Cardiac muscle cell (in vitro differentiated cells and primary cell): ENCODE measurements at regions not wholly inside any gene's neighbourhood (a gene's known extent, or its start where the extent isn't known, plus 50 kb on each side); places are given as distances from the start of the nearest gene placed in this dataset.
"Not testable (repeated sequence)": the region's sequence is repeated elsewhere in the genome, so short reads cannot be mapped to it uniquely, and the experiment has no call there.

Experiments
- DNase-seq, 2 donors: peaks; one replicate each; pipeline versions ENCODE4 v3.0.0 to v3.0.0-alpha.2; 2010 to 2017; ENCODE audit warnings: low read depth in 1 of 2, low spot score in 1 of 2
- H3K27ac ChIP-seq: fragments of 200-600 bp; sonication (generic); 2 replicates; pipeline ENCODE4 v1.5.1; 2016
- H3K27me3 ChIP-seq: fragments of 200-600 bp; sonication (generic); 2 replicates; pipeline ENCODE4 v1.6.0; 2016; ENCODE audit warnings: control low read depth
- H3K36me3 ChIP-seq: fragments of 200-600 bp; sonication (generic); 2 replicates; pipeline ENCODE4 v1.5.1; 2016; ENCODE audit warnings: control low read depth
- H3K4me1 ChIP-seq: fragments of 200-600 bp; sonication (generic); 2 replicates; pipeline ENCODE4 v1.8.1; 2017; ENCODE audit warnings: low read depth, mild to moderate bottlenecking, mixed run types
- H3K4me3 ChIP-seq: fragments of 200-600 bp; sonication (generic); 2 replicates; pipeline ENCODE4 v1.5.1; 2016; ENCODE audit warnings: mild to moderate bottlenecking
- H3K9me3 ChIP-seq: fragments of 200-600 bp; sonication (generic); 2 replicates; pipeline ENCODE4 v1.5.1; 2017; ENCODE audit warnings: low read depth, mild to moderate bottlenecking, control low read depth
- CTCF ChIP-seq: IDR thresholded peaks from 2 replicates; pipeline ENCODE4 v1.5.1; 2012; ENCODE audit warnings: low read depth, mild to moderate bottlenecking, low read length

- no peak for DNase-seq
- no peak for TF ChIP-seq CTCF
Observed at GRCh38 chrX:47302396-47302795, 68.0 kb upstream of the ZNF157 start.

GRCh38 chrX:47306471-47307023 is 63.8 kb upstream of the ZNF157 start:
- not testable (repeated sequence) for H3K4me3 ChIP-seq, H3K4me1 ChIP-seq, H3K27me3 ChIP-seq, H3K36me3 ChIP-seq, DNase-seq, H3K9me3 ChIP-seq, H3K27ac ChIP-seq

More at GRCh38 chrX:47302396-47302795, 68.0 kb upstream of the ZNF157 start:
- no peaks in the 10 kb centered on the region for H3K36me3 ChIP-seq
- no peaks in the 10 kb centered on the region for H3K9me3 ChIP-seq
- no peak overlapping the region for H3K4me3 ChIP-seq
- H3K27me3 ChIP-seq, result no peaks in the 10 kb centered on the region
- H3K4me1 ChIP-seq, result no peaks in the 10 kb centered on the region
- no peak overlapping the region for H3K27ac ChIP-seq

- Histone ChIP-seq H3K36me3 (no peaks in the 10 kb centered on the region), H3K4me3 (no peak overlapping the region), H3K27me3 (no peaks in the 10 kb centered on the region), H3K9me3 (no peaks in the 10 kb centered on the region), H3K27ac (no peak overlapping the region), H3K4me1 (no peaks in the 10 kb centered on the region)
- TF ChIP-seq CTCF, result peak; percentile 69
- peak; percentile 46 to 80 for DNase-seq
Observed at GRCh38 chrX:47311932-47312774, 58.2 kb upstream of the ZNF157 start.

GRCh38 chrX:47313056-47313455 is 57.3 kb upstream of the ZNF157 start:
- Histone ChIP-seq H3K4me3 (no peak overlapping the region), H3K27ac (no peak overlapping the region), H3K9me3 (no peaks in the 10 kb centered on the region), H3K36me3 (no peaks in the 10 kb centered on the region), H3K4me1 (no peaks in the 10 kb centered on the region), H3K27me3 (no peaks in the 10 kb centered on the region)
- no peak for DNase-seq
- TF ChIP-seq CTCF, result no peak

GRCh38 chrX:47316276-47317025 is 53.9 kb upstream of the ZNF157 start:
- H3K9me3 ChIP-seq, result no peaks in the 10 kb centered on the region
- H3K4me1 ChIP-seq, result no peaks in the 10 kb centered on the region
- H3K27ac ChIP-seq, result no peak overlapping the region
- H3K27me3 ChIP-seq, result no peaks in the 10 kb centered on the region
- peak; percentile 10 to 25 for DNase-seq
- no peaks in the 10 kb centered on the region for H3K36me3 ChIP-seq
- no peak for TF ChIP-seq CTCF
- H3K4me3 ChIP-seq, result no peak overlapping the region
